ENCODE measurements at regions not wholly inside any gene's neighbourhood (a gene's known extent, or its start where the extent isn't known, plus 50 kb on each side); places are given as distances from the start of the nearest gene placed in this dataset.

- no peak overlapping the region for H2AFZ ChIP-seq
- Mint-ChIP-seq H3K4me1 (no peaks in the 10 kb centered on the region), H3K4me3 (no peak overlapping the region), H3K27ac (no peak overlapping the region), H3K27me3 (ENCODE audit: insufficient read depth, low read depth, poor library complexity) (peaks cover 7% of the 10 kb centered on the region), H3K36me3 (ENCODE audit: low read depth) (0 out of 3 replicates have a peak, but pooled peaks cover 3% of the 10 kb centered on the region), H3K9me3 (peaks cover 12% of the 10 kb centered on the region; the same call in 2 of the 3 replicates)
- H3K36me3 ChIP-seq (ENCODE audit: insufficient read depth), result no peaks in the 10 kb centered on the region
- H3K27ac ChIP-seq (ENCODE audit: low read depth), result no peak overlapping the region
- no peak for DNase-seq (ENCODE audit: low spot score)
- H3F3A ChIP-seq (replicated peaks; ENCODE audit: low read depth), result no peaks in the 10 kb centered on the region
- H3K4me2 ChIP-seq, result no peak overlapping the region
- TF ChIP-seq EZH2 (IDR thresholded peaks at IDR 0.05; ENCODE audit: low read depth, unreplicated experiment) (no peak), ZNF462 (CRISPR knock-in tag; IDR thresholded peaks at IDR 0.05) (no peak), ETS1 (IDR thresholded peaks at IDR 0.05) (no peak), EZH2phosphoT487 (IDR thresholded peaks at IDR 0.05; ENCODE audit: unreplicated experiment) (no peak), STAT1 (IDR thresholded peaks at IDR 0.05; ENCODE audit: unreplicated experiment) (no peak), CREB1 (CRISPR knock-in tag; IDR thresholded peaks at IDR 0.05; ENCODE audit: low read depth) (no peak)
- no peaks in the 10 kb centered on the region for H4K20me1 ChIP-seq (replicated peaks; ENCODE audit: insufficient read depth)
- H3K4me3 ChIP-seq, result no peak overlapping the region
- no peak for ATAC-seq
- H3K9me2 ChIP-seq (ENCODE audit: insufficient read depth), result peaks cover 21% of the 10 kb centered on the region
- no peaks in the 10 kb centered on the region for H3K4me1 ChIP-seq (ENCODE audit: insufficient read depth)
- no peaks in the 10 kb centered on the region for H3K79me2 ChIP-seq (replicated peaks; ENCODE audit: insufficient read depth)
- no peaks in the 10 kb centered on the region for H3K27me3 ChIP-seq (ENCODE audit: insufficient read depth)
Observed at GRCh38 chr2:64393383-64394010, 60.5 kb upstream of the LGALSL start.

All from GM23338 (cell line).